ENCODE measurements at regions not wholly inside any gene's neighbourhood (a gene's known extent, or its start where the extent isn't known, plus 50 kb on each side); places are given as distances from the start of the nearest gene placed in this dataset.
"Not testable (repeated sequence)": the region's sequence is repeated elsewhere in the genome, so short reads cannot be mapped to it uniquely, and the experiment has no call there.

DNA sequence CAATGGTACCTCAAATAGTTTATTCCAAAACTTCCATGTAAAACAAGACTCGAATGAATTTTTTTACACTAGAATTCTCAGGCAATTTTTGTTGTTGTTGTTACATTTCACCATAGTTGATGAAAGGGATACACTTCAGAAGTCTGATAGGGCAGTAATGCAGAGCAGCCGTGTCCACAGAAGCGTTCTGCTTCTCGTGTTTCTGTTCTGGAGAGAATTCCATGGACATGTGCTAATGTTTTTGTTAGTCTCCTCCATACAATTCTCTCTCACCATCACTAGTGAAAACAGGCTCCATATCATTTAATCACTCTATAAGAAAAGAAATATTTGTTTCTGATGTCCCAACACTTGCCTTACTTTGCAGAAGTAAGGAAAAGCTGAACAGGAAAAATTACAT is 606.1 kb downstream of the SLC16A7 start:
- DNase-seq: no peak

DNA sequence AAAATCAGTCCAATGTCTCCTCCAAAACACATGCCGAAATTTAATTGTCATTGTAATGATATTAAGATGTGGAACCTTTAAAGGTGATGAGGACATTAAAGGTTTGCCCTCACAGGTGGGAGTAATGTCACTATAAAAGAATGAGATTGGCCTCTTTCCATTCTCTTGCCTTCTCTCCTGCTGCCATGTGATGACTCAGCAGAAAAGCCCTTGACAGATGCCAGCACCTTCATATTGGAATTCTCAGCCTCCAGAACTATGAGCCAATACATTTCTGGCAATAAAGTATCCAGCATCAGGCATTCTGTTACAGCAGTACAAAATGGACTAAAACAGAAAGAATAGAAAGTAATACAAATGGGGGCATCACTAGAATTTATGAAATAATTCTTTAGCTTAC is 609.7 kb downstream of the SLC16A7 start:
- no peak for DNase-seq

DNA sequence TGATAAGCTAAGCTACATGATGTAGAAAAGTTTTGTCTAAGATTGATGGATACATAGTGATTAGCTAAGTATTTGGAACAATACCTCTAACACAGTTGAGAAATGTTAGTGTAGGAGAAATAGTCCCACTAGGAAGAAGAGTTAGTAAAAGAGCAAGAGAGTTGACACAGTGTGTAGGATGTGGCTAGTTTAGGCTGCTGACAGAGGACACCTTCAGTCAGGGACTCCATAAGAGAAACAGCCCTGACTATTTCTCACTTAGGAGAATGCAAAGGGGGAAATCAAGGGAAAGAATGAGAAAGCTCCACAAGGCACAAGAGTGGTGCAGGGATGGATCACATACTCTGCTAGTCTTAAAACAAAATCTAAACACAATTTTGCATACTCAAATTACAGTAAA is 613.7 kb downstream of the SLC16A7 start:
- DNase-seq: no peak

GRCh38 chr12:60209933-60210332 is 614.1 kb downstream of the SLC16A7 start:
- no peak for DNase-seq

DNA sequence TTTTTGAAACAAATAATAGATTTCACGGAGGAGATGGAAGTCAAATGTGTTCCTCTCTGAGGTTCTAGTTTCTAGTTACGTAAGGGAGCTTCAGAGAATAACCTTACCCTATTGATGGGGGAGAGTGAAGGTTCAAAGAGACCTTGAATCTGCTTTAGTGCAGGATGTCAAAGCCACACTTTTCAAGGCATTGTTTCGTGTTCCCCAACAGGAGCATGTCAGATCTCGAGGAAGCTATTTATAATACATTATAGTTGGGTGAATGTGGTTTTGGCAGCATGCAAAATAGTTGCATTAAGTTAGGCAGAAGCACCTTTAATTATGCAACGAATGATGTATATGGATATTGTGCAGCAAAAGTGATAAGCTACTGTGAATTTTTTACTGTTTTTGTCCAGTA is 614.9 kb downstream of the SLC16A7 start:
- no peak for DNase-seq

DNA sequence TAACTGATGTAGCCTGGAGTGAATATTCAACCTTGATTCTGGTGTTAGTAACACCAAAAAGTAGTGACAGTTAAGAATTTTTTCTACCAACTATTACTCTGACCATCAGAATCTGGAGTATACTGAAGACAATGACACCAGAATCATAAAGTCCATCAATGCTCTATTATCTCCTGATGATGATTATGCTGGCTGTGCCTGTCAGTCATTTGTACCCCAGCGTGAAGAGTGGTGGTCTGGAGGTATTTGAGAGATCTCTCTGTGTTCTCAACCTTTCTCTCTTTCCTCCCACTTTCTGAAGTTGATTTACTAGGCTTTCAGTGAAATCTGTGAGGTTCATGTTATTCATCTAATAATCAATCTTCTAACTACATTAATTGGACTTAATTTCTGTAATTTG is 615.4 kb downstream of the SLC16A7 start:
- no peak for DNase-seq

GRCh38 chr12:60212159-60213000 is 616.6 kb downstream of the SLC16A7 start:
- no peak for DNase-seq

- not testable (repeated sequence) for DNase-seq
Measured at GRCh38 chr12:60213272-60213671, 617.4 kb downstream of the SLC16A7 start.

DNA sequence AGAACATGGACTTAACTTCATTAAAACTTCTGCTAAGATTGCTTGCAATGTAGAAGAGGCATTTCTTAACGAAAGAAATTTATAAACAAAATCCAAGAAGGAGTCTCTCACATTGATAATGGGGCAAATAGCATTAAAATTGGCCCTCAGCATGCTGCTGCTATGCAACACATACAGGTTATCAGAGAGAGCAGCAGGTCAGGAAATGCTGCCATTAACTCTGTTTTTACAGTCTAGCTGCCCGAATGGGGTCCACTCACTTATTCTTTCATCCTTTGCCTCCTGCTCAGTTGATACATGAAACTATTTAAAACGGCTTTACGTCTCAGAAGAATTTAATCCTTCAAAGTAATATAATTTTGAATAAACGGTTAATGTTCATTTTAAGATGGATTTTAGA is 620.4 kb downstream of the SLC16A7 start:
- DNase-seq: no peak

- DNase-seq: no peak
Measured at GRCh38 chr12:60223242-60223641, 627.4 kb downstream of the SLC16A7 start.

DNA sequence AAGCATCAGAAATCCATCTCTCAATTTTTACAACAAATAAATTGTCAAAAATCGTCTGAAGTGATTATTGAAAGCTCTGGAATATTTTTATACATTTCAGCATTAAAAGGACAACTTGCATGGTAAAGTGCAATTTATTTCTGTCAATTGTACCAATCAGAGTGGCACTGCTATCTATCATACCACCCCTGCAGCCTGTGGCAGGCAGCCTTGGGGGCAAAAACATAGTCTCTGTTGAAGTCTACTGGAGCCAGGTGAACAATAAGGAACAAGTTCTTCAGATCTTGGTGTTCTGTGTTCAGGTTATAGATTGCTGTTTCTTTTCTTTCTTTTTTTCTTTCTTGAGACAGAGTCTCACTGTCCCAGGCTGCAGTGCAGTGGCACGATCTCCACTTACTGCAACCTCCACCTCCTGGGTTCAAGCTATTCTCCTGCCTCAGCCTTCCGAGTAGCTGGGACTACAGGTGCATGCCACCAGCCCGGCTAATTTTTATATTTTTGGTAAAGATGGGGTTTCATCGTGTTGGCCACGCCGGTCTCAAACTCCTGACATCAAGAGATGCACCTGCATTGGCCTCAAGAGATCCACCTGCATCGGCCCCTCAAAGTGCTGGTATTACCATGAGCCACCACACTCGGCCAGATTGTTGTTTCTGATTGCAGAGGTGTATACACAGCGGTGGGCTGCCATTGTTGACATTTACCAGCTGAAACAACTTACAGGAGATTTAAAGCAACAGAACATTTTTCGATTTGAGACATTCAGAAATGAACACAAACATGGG is 629.6 kb downstream of the SLC16A7 start:
- no peak for DNase-seq

DNA sequence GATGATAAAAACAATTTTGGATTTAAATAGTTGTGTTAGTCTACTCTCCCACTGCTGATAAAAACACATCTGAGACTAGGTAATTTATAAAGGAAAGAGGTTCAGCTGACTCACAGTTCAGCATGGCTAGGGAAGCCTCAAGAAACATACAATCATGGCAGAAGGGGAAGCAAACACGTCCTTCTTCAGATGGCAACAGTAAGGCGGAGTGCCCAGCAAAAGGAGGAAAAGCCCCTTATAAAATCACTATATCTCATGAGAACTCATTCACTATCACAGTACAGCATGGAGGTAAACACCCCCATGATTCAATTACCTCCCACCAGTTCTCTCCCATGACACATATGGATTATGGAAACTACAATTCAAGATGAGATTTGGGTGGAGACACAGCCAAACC is 632.1 kb downstream of the SLC16A7 start:
- DNase-seq: no peak

- DNase-seq: no peak
Measured at GRCh38 chr12:60230056-60230455, 634.2 kb downstream of the SLC16A7 start.

GRCh38 chr12:60231303-60231702 is 635.5 kb downstream of the SLC16A7 start:
- DNase-seq: no peak

DNA sequence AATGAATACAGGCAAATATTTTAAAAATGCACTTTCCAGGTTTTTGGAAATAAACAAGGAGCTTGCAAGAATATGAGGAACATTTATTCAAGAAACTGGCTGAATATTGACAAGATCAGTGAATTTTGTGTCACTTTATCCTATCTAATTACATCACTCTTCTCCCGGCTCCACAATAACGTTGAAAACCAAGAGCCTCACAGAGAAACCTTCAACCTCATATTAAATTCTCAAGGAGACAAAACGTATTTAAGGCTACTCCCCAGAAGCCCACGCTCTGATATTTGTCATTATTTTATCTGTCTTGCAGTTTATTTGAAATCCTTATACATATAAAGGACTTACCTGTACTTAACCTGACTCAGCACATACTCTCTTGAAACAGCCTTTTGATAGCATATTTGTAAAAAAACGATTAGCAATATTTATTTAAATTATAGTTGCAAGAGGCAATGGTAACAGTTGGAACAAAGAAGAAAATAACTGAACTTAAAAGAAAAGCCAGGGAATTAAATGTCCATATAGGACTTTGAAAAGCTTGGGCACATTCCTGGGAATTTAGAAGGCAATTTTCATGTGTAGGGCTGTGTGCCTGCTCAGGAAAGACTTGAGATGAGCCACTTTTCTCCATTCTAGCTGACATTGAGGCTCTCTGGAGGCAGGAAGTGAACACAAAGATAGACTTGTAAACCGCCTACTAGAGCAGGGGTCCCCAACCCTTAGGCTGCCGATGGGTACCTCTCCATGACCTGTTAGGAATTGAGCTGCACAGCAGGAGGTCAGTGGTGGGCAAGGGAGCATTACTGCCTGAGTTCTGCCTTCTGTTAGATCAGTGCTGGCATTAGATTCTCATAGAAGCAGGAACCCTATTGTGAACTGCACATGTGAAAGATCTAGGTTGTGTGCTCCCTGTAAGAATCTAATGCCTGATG is 636.4 kb downstream of the SLC16A7 start:
- DNase-seq: no peak

DNA sequence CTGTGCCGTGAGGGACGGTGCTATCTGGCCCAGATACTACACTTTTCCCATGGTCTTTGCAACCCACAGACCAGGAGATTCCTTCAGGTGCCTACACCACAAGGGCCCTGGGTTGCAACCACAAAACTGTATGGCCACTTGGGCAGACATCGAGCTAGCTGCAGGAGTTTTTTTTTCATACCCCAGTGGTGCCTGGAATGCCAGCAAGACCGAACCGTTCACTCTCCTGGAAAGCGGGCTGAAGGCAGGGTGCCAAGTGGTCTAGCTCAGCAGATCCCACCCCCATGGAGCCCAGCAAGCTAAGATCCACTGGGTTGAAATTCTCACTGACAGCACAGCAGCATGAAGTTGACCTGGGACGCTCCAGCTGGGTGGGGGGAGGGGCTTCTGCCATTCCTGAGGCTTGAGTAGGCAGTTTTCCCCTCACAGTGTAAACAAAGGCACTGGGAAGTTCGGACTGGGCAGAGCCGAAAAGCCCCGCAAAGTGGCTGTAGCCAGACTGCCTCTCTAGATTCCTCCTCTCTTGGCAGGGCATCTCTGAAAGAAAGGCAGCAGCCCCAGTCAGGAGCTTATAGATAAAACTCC is 638.9 kb downstream of the SLC16A7 start:
- not testable (repeated sequence) for DNase-seq

DNA sequence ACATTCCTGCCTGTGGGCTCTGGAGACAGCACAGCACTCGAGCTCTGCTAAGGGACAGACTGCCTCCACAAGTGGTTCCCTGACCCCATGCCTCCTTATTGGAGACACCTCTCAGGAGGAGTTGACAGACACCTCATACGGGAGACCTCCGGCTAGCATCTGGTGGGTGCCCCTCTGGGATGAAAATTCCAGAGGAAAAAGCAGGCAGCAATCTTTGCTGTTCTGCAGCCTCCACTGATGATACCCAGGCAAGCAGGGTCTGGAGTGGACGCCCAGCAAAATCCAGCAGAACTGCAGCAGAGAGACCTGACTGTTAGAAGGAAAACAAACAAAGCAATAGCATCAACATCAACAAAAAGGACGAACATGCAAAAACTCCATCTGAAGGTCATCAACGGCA is 639.4 kb downstream of the SLC16A7 start:
- DNase-seq: no peak

- DNase-seq: not testable (repeated sequence)
Measured at GRCh38 chr12:60236416-60236815, 640.6 kb downstream of the SLC16A7 start.

GRCh38 chr12:60240891-60241290 is 645.1 kb downstream of the SLC16A7 start:
- no peak for DNase-seq

GRCh38 chr12:60251091-60251490 is 655.3 kb downstream of the SLC16A7 start:
- DNase-seq: no peak

GRCh38 chr12:60252359-60253096 is 656.7 kb downstream of the SLC16A7 start:
- DNase-seq: no peak

GRCh38 chr12:60255044-60255443 is 659.2 kb downstream of the SLC16A7 start:
- no peak for DNase-seq
